SK-MEL-5 (cell line): ENCODE measurements at regions not wholly inside any gene's neighbourhood (a gene's known extent, or its start where the extent isn't known, plus 50 kb on each side); places are given as distances from the start of the nearest gene placed in this dataset.

Experiments used
- DNase-seq: peaks from one replicate; pipeline ENCODE4 v3.0.0-alpha.2; 2016; ENCODE audit warnings: low read depth, low spot score
- in situ Hi-C: cut with HindIII; loops from 2 replicates; pipeline ENCODE4 v1.10.0; 2016; ENCODE audit warnings: low sequenced_read_pairs, high pct_unique_total_duplicates, low pct_unique_long_range_greater_than_20kb

GRCh38 chr12:92619730-92620684 lies 82.8 kb upstream of the PLEKHG7 start:
- in situ Hi-C loops: no loop called here
- peak; percentile 48 for DNase-seq

GRCh38 chr12:92619026-92619425 lies 83.8 kb upstream of the PLEKHG7 start:
- DNase-seq: no peak
- in situ Hi-C loops: no loop called here

GRCh38 chr12:92615703-92616102 lies 87.1 kb upstream of the PLEKHG7 start:
- no peak for DNase-seq
- in situ Hi-C loops: no loop called here

- no peak for DNase-seq
- in situ Hi-C loops: no loop called here
These were observed 87.7 kb upstream of the PLEKHG7 start for GRCh38 chr12:92615086-92615485.

- in situ Hi-C loops: no loop called here
- DNase-seq: no peak
These were observed 88.3 kb upstream of the PLEKHG7 start for GRCh38 chr12:92614502-92614901.

GRCh38 chr12:92614001-92614400 lies 88.8 kb upstream of the PLEKHG7 start:
- DNase-seq: no peak
- in situ Hi-C loops: no loop called here

GRCh38 chr12:92612611-92613010 lies 90.2 kb upstream of the PLEKHG7 start:
- no peak for DNase-seq
- in situ Hi-C loops: no loop called here

GRCh38 chr12:92608151-92609091 lies 94.4 kb upstream of the PLEKHG7 start:
- in situ Hi-C loops: no loop called here
- DNase-seq: peak; percentile 74

- in situ Hi-C loops: no loop called here
- peak; percentile 72 for DNase-seq
These were observed 95.8 kb upstream of the PLEKHG7 start for GRCh38 chr12:92606956-92607355.

GRCh38 chr12:92605621-92606170 lies 97.1 kb upstream of the PLEKHG7 start:
- in situ Hi-C loops: no loop called here
- no peak for DNase-seq

GRCh38 chr12:92604786-92605185 lies 98.0 kb upstream of the PLEKHG7 start:
- no peak for DNase-seq
- in situ Hi-C loops: no loop called here

GRCh38 chr12:92603741-92604432 lies 98.9 kb upstream of the PLEKHG7 start:
- no peak for DNase-seq
- in situ Hi-C loops: no loop called here

GRCh38 chr12:92602930-92603623 lies 99.7 kb upstream of the PLEKHG7 start:
- in situ Hi-C loops: no loop called here
- DNase-seq: no peak

GRCh38 chr12:92602476-92602875 lies 100.3 kb upstream of the PLEKHG7 start:
- peak; percentile 83 for DNase-seq
- in situ Hi-C loops: no loop called here

- DNase-seq: no peak
- in situ Hi-C loops: no loop called here
These were observed 101.1 kb upstream of the PLEKHG7 start for GRCh38 chr12:92601680-92602079.

GRCh38 chr12:92601176-92601575 lies 101.6 kb upstream of the PLEKHG7 start:
- DNase-seq: no peak
- in situ Hi-C loops: no loop called here

GRCh38 chr12:92600052-92600451 lies 102.7 kb upstream of the PLEKHG7 start:
- in situ Hi-C loops: no loop called here
- no peak for DNase-seq
